ENCODE measurements at regions not wholly inside any gene's neighbourhood (a gene's known extent, or its start where the extent isn't known, plus 50 kb on each side); places are given as distances from the start of the nearest gene placed in this dataset.
A peak's percentile ranks its signal among the peaks of the same experiment; 100 is the strongest.

- Histone ChIP-seq H3K9ac (ENCODE audit: insufficient read length) (peak overlapping the region; percentile 68), H3K27ac (peak overlapping the region; percentile 86), H3K36me3 (ENCODE audit: insufficient read depth, low read length) (no peaks in the 10 kb centered on the region), H3K4me3 (peak overlapping the region; percentile 86), H3K9me3 (ENCODE audit: low read depth, low read length) (no peaks in the 10 kb centered on the region)
- peak; percentile 37 for DNase-seq (ENCODE audit: low read depth, low spot score)
- no peak for TF ChIP-seq FOXP2 (optimal IDR thresholded peaks at IDR 0.05; ENCODE audit: control extremely low read depth, extremely low read length, insufficient read depth)
Measured at GRCh38 chr7:25863005-25863728, 288.8 kb upstream of the NFE2L3 start.

GRCh38 chr7:25863729-25864110, 288.3 kb upstream of the NFE2L3 start:
- Histone ChIP-seq H3K9ac (ENCODE audit: insufficient read length) (no peak overlapping the region), H3K9me3 (ENCODE audit: low read depth, low read length) (no peaks in the 10 kb centered on the region), H3K4me3 (peak overlapping the region; percentile 86), H3K27ac (no peak overlapping the region), H3K36me3 (ENCODE audit: insufficient read depth, low read length) (no peaks in the 10 kb centered on the region)
- no peak for TF ChIP-seq POLR2AphosphoS5 (IDR thresholded peaks at IDR 0.05; ENCODE audit: borderline replicate concordance, low read depth, low read length)
- DNase-seq (ENCODE audit: low read depth, low spot score): no peak

- TF ChIP-seq FOXP2 (optimal IDR thresholded peaks at IDR 0.05; ENCODE audit: control extremely low read depth, extremely low read length, insufficient read depth) (no peak), POLR2AphosphoS5 (IDR thresholded peaks at IDR 0.05; ENCODE audit: borderline replicate concordance, low read depth, low read length) (no peak), EZH2 (IDR thresholded peaks at IDR 0.05) (no peak)
- no peak for DNase-seq (ENCODE audit: low read depth, low spot score)
- H3K9ac ChIP-seq (ENCODE audit: insufficient read length): no peak overlapping the region
- H3K4me3 ChIP-seq: no peak overlapping the region
- H3K36me3 ChIP-seq (ENCODE audit: insufficient read depth, low read length): no peaks in the 10 kb centered on the region
- no peaks in the 10 kb centered on the region for H3K9me3 ChIP-seq (ENCODE audit: low read depth, low read length)
- no peak overlapping the region for H3K27ac ChIP-seq
Measured at GRCh38 chr7:25864511-25864910, 287.5 kb upstream of the NFE2L3 start.

- no peaks in the 10 kb centered on the region for H3K9me3 ChIP-seq (ENCODE audit: low read depth, low read length)
- no peak overlapping the region for H3K9ac ChIP-seq (ENCODE audit: insufficient read length)
- H3K4me3 ChIP-seq: no peak overlapping the region
- no peak overlapping the region for H3K27ac ChIP-seq
- no peak for TF ChIP-seq FOXP2 (optimal IDR thresholded peaks at IDR 0.05; ENCODE audit: control extremely low read depth, extremely low read length, insufficient read depth)
- TF ChIP-seq EZH2 (IDR thresholded peaks at IDR 0.05): no peak
- TF ChIP-seq POLR2AphosphoS5 (IDR thresholded peaks at IDR 0.05; ENCODE audit: borderline replicate concordance, low read depth, low read length): no peak
- DNase-seq (ENCODE audit: low read depth, low spot score): no peak
- no peaks in the 10 kb centered on the region for H3K36me3 ChIP-seq (ENCODE audit: insufficient read depth, low read length)
Measured at GRCh38 chr7:25864943-25865751, 286.9 kb upstream of the NFE2L3 start.

- TF ChIP-seq EZH2 (IDR thresholded peaks at IDR 0.05): no peak
- TF ChIP-seq FOXP2 (optimal IDR thresholded peaks at IDR 0.05; ENCODE audit: control extremely low read depth, extremely low read length, insufficient read depth): no peak
- Histone ChIP-seq H3K27ac (no peak overlapping the region), H3K9me3 (ENCODE audit: low read depth, low read length) (no peaks in the 10 kb centered on the region), H3K4me3 (no peak overlapping the region), H3K9ac (ENCODE audit: insufficient read length) (no peak overlapping the region), H3K36me3 (ENCODE audit: insufficient read depth, low read length) (no peaks in the 10 kb centered on the region)
- no peak for DNase-seq (ENCODE audit: low read depth, low spot score)
Measured at GRCh38 chr7:25868509-25868908, 283.5 kb upstream of the NFE2L3 start.

GRCh38 chr7:25870574-25870973, 281.4 kb upstream of the NFE2L3 start:
- Histone ChIP-seq H3K27ac (no peak overlapping the region), H3K36me3 (ENCODE audit: insufficient read depth, low read length) (no peaks in the 10 kb centered on the region), H3K9me3 (ENCODE audit: low read depth, low read length) (no peaks in the 10 kb centered on the region), H3K4me3 (no peak overlapping the region), H3K9ac (ENCODE audit: insufficient read length) (no peak overlapping the region)
- no peak for DNase-seq (ENCODE audit: low read depth, low spot score)
- no peak for TF ChIP-seq FOXP2 (optimal IDR thresholded peaks at IDR 0.05; ENCODE audit: control extremely low read depth, extremely low read length, insufficient read depth)
- no peak for TF ChIP-seq EZH2 (IDR thresholded peaks at IDR 0.05)
- no peak for TF ChIP-seq POLR2AphosphoS5 (IDR thresholded peaks at IDR 0.05; ENCODE audit: borderline replicate concordance, low read depth, low read length)

GRCh38 chr7:25876092-25876491, 275.9 kb upstream of the NFE2L3 start:
- Histone ChIP-seq H3K4me3 (no peak overlapping the region), H3K36me3 (ENCODE audit: insufficient read depth, low read length) (no peaks in the 10 kb centered on the region), H3K9ac (ENCODE audit: insufficient read length) (no peak overlapping the region), H3K9me3 (ENCODE audit: low read depth, low read length) (no peaks in the 10 kb centered on the region), H3K27ac (no peak overlapping the region)
- no peak for DNase-seq (ENCODE audit: low read depth, low spot score)
- TF ChIP-seq EZH2 (IDR thresholded peaks at IDR 0.05) (no peak), FOXP2 (optimal IDR thresholded peaks at IDR 0.05; ENCODE audit: control extremely low read depth, extremely low read length, insufficient read depth) (no peak)

- DNase-seq (ENCODE audit: low read depth, low spot score): no peak
- TF ChIP-seq EZH2 (IDR thresholded peaks at IDR 0.05): no peak
- TF ChIP-seq FOXP2 (optimal IDR thresholded peaks at IDR 0.05; ENCODE audit: control extremely low read depth, extremely low read length, insufficient read depth): no peak
- no peak for TF ChIP-seq POLR2AphosphoS5 (IDR thresholded peaks at IDR 0.05; ENCODE audit: borderline replicate concordance, low read depth, low read length)
Measured at GRCh38 chr7:25877802-25878789, 273.9 kb upstream of the NFE2L3 start.

More at GRCh38 chr7:25877802-25878789, 273.9 kb upstream of the NFE2L3 start:
- Histone ChIP-seq H3K9ac (ENCODE audit: insufficient read length) (no peak overlapping the region), H3K9me3 (ENCODE audit: low read depth, low read length) (no peaks in the 10 kb centered on the region), H3K36me3 (ENCODE audit: insufficient read depth, low read length) (no peaks in the 10 kb centered on the region), H3K27ac (no peak overlapping the region), H3K4me3 (peak overlapping the region; percentile 25; the same call in 1 of the 2 replicates)

Measured in SK-N-MC (cell line).